ENCODE measurements at regions not wholly inside any gene's neighbourhood (a gene's known extent, or its start where the extent isn't known, plus 50 kb on each side); places are given as distances from the start of the nearest gene placed in this dataset.
"Not testable (repeated sequence)": the region's sequence is repeated elsewhere in the genome, so short reads cannot be mapped to it uniquely, and the experiment has no call there.

GRCh38 chr14:36424478-36425102 lies 95.4 kb downstream of the NKX2-1 start:
- in situ Hi-C loops (cut with HindIII; ENCODE audit: low sequenced_read_pairs): no loop called here
- no peak overlapping the region for H3K4me3 ChIP-seq (ENCODE audit: low read depth, low read length)
- TF ChIP-seq CTCF (IDR thresholded peaks at IDR 0.05; ENCODE audit: low read depth, low read length): no peak
- no peak for DNase-seq (ENCODE audit: low read depth, low spot score)

- H3K4me3 ChIP-seq (ENCODE audit: low read depth, low read length): no peak overlapping the region
- no peak for TF ChIP-seq CTCF (IDR thresholded peaks at IDR 0.05; ENCODE audit: low read depth, low read length)
- in situ Hi-C loops (cut with HindIII; ENCODE audit: low sequenced_read_pairs): no loop called here
- no peak for DNase-seq (ENCODE audit: low read depth, low spot score)
These were observed 96.6 kb downstream of the NKX2-1 start for GRCh38 chr14:36423430-36423829.

GRCh38 chr14:36420149-36420687 lies 99.8 kb upstream of the MBIP start:
- H3K4me3 ChIP-seq (ENCODE audit: low read depth, low read length): no peak overlapping the region
- no peak for DNase-seq (ENCODE audit: low read depth, low spot score)
- in situ Hi-C loops (cut with HindIII; ENCODE audit: low sequenced_read_pairs): no loop called here
- TF ChIP-seq CTCF (IDR thresholded peaks at IDR 0.05; ENCODE audit: low read depth, low read length): no peak

GRCh38 chr14:36418937-36419336 lies 98.5 kb upstream of the MBIP start:
- no peak for TF ChIP-seq CTCF (IDR thresholded peaks at IDR 0.05; ENCODE audit: low read depth, low read length)
- in situ Hi-C loops (cut with HindIII; ENCODE audit: low sequenced_read_pairs): no loop called here
- DNase-seq (ENCODE audit: low read depth, low spot score): no peak
- no peak overlapping the region for H3K4me3 ChIP-seq (ENCODE audit: low read depth, low read length)

GRCh38 chr14:36411951-36412350 lies 91.5 kb upstream of the MBIP start:
- H3K4me3 ChIP-seq (ENCODE audit: low read depth, low read length); DNase-seq (ENCODE audit: low read depth, low spot score); in situ Hi-C loops (cut with HindIII; ENCODE audit: low sequenced_read_pairs): not testable (repeated sequence)

- TF ChIP-seq CTCF (IDR thresholded peaks at IDR 0.05; ENCODE audit: low read depth, low read length): no peak
- H3K4me3 ChIP-seq (ENCODE audit: low read depth, low read length): no peak overlapping the region
- in situ Hi-C loops (cut with HindIII; ENCODE audit: low sequenced_read_pairs): no loop called here
- no peak for DNase-seq (ENCODE audit: low read depth, low spot score)
These were observed 88.0 kb upstream of the MBIP start for GRCh38 chr14:36408388-36408787.

- TF ChIP-seq CTCF (IDR thresholded peaks at IDR 0.05; ENCODE audit: low read depth, low read length): no peak
- no peak for DNase-seq (ENCODE audit: low read depth, low spot score)
- in situ Hi-C loops (cut with HindIII; ENCODE audit: low sequenced_read_pairs): no loop called here
- H3K4me3 ChIP-seq (ENCODE audit: low read depth, low read length): no peak overlapping the region
These were observed 85.3 kb upstream of the MBIP start for GRCh38 chr14:36405589-36406274.
